Retinal pigment epithelial cell (primary cell): ENCODE measurements at regions not wholly inside any gene's neighbourhood (a gene's known extent, or its start where the extent isn't known, plus 50 kb on each side); places are given as distances from the start of the nearest gene placed in this dataset.

Source experiments
- DNase-seq: peaks from one replicate; pipeline ENCODE4 v3.0.0-alpha.2; 2010; ENCODE audit warnings: low read depth
- H3K4me3 ChIP-seq: 2 replicates; pipeline ENCODE4 v1.5.1; 2011; ENCODE audit warnings: mild to moderate bottlenecking, low read length, control low read depth, moderate library complexity
- TF ChIP-seq, protein P1 (sequence below): conservative IDR thresholded peaks from 2 replicates; pipeline ENCODE4 v1.5.1; 2011; ENCODE audit warnings: low read depth, low read length, control low read depth, inconsistent platforms

DNA sequence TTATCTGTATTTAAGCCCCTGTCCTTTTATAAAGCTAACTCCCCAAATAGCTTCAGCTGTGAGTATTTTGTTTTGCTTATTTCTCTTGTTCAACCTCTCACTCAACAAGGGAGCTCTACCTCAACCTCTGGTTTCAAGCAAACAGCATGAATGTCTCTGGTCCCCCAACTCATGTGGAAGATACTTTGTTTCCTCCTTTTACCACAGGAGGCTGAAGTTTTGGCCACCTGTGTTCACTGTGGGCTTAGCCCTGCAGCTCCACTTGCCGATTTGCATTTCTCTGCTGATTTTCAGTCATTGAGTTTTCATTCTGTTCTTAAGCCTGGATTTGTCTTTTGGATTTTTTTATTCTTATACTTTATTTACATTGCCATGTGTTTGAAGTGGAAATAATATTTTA lies 613.1 kb downstream of the USP25 start:
- H3K4me3 ChIP-seq: no peak overlapping the region
- TF ChIP-seq, protein P1, sequence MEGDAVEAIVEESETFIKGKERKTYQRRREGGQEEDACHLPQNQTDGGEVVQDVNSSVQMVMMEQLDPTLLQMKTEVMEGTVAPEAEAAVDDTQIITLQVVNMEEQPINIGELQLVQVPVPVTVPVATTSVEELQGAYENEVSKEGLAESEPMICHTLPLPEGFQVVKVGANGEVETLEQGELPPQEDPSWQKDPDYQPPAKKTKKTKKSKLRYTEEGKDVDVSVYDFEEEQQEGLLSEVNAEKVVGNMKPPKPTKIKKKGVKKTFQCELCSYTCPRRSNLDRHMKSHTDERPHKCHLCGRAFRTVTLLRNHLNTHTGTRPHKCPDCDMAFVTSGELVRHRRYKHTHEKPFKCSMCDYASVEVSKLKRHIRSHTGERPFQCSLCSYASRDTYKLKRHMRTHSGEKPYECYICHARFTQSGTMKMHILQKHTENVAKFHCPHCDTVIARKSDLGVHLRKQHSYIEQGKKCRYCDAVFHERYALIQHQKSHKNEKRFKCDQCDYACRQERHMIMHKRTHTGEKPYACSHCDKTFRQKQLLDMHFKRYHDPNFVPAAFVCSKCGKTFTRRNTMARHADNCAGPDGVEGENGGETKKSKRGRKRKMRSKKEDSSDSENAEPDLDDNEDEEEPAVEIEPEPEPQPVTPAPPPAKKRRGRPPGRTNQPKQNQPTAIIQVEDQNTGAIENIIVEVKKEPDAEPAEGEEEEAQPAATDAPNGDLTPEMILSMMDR: no peak
- no peak for DNase-seq

DNA sequence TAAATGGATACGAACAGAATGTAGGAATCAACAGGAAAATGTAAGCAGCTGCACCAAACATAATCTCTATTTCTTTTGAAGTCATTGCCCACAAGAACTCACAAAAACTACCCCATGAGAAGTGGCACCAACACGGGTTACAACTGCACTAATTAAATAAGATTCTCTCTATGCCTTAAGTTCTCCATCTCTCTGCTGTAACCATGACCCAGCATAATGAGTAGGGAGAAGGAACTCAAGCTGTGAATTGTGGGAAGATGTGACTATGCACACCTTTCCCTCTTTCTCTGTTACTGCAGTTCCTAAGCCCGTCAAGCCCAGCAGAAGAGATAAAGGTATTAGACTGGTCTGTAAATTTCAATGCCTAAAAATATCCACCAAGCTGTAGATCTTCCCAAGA lies 614.0 kb downstream of the USP25 start:
- DNase-seq: no peak
- no peak overlapping the region for H3K4me3 ChIP-seq
- TF ChIP-seq, protein P1: no peak

DNA sequence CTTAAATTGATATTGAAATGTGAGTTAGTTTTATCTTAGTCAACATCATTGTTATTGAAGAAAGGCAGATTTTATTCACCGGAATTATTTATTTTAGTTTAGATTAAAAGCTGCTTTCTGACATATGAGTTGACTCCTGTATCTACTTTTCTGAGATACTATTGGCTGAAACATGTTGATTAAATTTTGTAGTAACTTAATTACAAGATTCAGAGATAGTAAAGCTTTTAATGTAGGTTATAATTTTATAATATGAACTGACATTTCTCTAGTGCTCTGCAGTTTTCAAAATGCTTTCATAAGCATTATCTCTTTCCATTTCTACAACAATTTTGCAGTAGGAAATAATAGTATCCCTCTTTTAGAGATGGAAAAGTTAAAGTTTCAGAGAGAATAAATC lies 616.0 kb downstream of the USP25 start:
- TF ChIP-seq, protein P1: no peak
- DNase-seq: no peak
- H3K4me3 ChIP-seq: no peak overlapping the region

DNA sequence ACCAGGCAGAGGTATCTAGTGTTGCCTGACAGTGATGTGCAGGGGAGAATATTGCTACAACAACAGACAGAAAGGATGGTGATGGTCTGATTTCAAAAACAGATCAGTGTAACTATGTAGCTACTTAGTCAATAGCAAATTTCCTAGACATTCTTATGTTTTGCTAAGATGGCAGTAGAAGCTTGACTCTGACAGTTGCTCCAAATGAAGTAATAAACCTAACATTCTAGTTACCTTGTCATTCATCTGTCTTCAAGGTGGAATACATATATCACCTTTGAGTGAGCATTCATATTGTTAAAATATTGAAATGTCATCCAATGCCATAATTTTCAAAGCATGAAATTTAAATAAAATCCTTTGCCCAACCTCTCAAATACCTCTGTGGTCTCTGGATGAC lies 617.4 kb downstream of the USP25 start:
- no peak for DNase-seq
- H3K4me3 ChIP-seq: no peak overlapping the region
- TF ChIP-seq, protein P1: no peak

DNA sequence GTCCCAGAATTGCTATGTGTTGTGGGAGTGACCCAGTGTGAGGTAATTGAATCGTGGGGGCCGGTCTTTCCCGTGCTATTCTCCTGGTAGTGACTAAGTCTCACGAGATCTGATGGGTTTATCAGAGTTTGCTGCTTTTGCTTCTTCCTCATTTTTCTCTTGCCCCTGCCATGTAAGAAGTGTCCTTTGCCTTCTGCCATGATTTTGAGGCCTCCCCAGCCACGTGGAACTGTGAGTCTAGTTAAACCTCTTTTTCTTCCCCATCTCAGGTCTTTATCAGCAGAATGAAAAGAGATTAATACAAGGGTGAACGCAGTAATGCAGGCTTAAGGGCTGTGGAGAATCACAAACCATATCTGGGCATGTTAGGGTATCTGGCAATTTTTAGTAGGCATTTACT lies 624.0 kb downstream of the USP25 start:
- TF ChIP-seq, protein P1: no peak
- no peak overlapping the region for H3K4me3 ChIP-seq
- no peak for DNase-seq

DNA sequence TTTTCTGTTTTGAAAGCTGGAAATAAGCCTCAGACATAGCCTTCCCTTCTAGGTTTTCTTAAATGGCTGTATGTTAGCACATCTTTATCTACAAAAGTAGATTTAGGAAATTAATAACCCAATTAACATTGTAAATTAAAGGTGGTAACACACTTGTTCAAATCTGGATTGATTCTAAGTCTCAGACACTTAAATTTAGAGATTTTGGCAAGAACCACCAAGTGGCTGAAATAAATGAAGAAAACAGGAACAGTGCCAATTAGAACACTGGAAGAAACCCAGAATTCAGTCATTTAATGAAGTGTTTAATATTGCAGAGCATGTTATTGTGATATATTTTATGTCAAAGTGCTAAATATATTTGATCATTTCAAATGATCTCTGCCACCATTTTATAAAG lies 628.2 kb downstream of the USP25 start:
- TF ChIP-seq, protein P1: no peak
- H3K4me3 ChIP-seq: no peak overlapping the region
- DNase-seq: no peak

DNA sequence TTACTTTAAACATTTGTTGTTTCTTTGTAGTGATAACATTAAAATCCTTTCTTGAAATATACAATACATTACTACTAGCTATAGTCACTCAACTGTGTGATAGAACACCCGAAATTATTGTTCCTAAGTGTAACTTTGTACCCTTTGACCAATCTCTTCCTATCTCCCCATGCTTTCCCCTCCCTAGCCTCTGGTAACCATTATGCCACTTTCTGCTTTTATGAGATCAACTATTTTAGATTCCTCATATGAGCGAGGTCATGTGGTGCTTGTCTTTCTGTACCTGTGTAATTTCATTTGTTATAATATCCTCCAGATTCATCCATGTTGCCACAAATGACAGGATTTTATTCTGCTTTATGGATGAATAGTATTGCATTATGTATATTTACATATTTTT lies 629.0 kb downstream of the USP25 start:
- no peak for DNase-seq
- TF ChIP-seq, protein P1: no peak
- no peak overlapping the region for H3K4me3 ChIP-seq
